ENCODE measurements at regions not wholly inside any gene's neighbourhood (a gene's known extent, or its start where the extent isn't known, plus 50 kb on each side); places are given as distances from the start of the nearest gene placed in this dataset.

GRCh38 chr1:200311256-200311655 is 98.6 kb downstream of the ZNF281 start (continued):
- TF ChIP-seq AFF4 (CRISPR knock-in tag; IDR thresholded peaks at IDR 0.05), result no peak
- no peak for TF ChIP-seq IRX3 (CRISPR knock-in tag; IDR thresholded peaks at IDR 0.05; ENCODE audit: borderline replicate concordance, low read depth)
- no peak for TF ChIP-seq BORCS8-MEF2B (CRISPR knock-in tag; IDR thresholded peaks at IDR 0.05)

GRCh38 chr1:200310824-200311223 is 99.0 kb downstream of the ZNF281 start:
- CTCF ChIA-PET (ENCODE audit: low intra/inter-chr PET ratio, low total read pairs), result no interaction called here
- Histone ChIP-seq H3K4me2 (ENCODE audit: low read depth, low read length) (no peak overlapping the region), H2AFZ (ENCODE audit: low read length) (no peak overlapping the region), H3K9me3 (ENCODE audit: low read length) (no peaks in the 10 kb centered on the region), H3K9ac (ENCODE audit: insufficient read depth, low read depth, low read length) (no peak overlapping the region), H4K20me1 (ENCODE audit: insufficient read depth, low read length) (no peaks in the 10 kb centered on the region), H3K36me3 (replicated peaks in 1 of 2; ENCODE audit: control insufficient read depth in 1 of 2, insufficient read depth in 2 of 2, low read length in 2 of 2) (no peaks in the 10 kb centered on the region), H3K79me2 (ENCODE audit: insufficient read depth, low read length) (no peaks in the 10 kb centered on the region), H3K27ac (ENCODE audit: extremely low read length, insufficient read depth, low read length) (no peak overlapping the region), H3K4me3 (replicated peaks in 1 of 3; ENCODE audit: insufficient read depth in 1 of 3, low read depth in 2 of 3, low read length in 3 of 3) (no peak overlapping the region), H3K27me3 (ENCODE audit: control insufficient read depth in 1 of 2, insufficient read depth in 2 of 2, low read length in 2 of 2) (no peaks in the 10 kb centered on the region), H3K4me1 (ENCODE audit: insufficient read depth, low read length) (peaks cover 31% of the 10 kb centered on the region)
- no TSS peak for BruUV-seq (replicated peaks)
- in situ Hi-C loops (cut with HindIII; ENCODE audit: extremely low pct_ligation_motif_present, low pct_unique_long_range_greater_than_20kb), result no loop called here
- POLR2A ChIA-PET, result no interaction called here
- WGBS (ENCODE audit: low lambda C conversion rate), result 65% methylated on average over 2 of the region's 2 CpGs
- ATAC-seq (no peak), FAIRE-seq (no peak), DNase-seq (ENCODE audit: low spot score) (no peak)
- intact Hi-C loops (cut with micrococcal nuclease; ENCODE audit: unreplicated experiment), result loop anchor here (10.0 kb wide), 1 partner anchor 64 kb away; no protein-coding TSS in a partner anchor
- no peak for TF ChIP-seq ZNF790 (CRISPR knock-in tag; IDR thresholded peaks at IDR 0.05; ENCODE audit: borderline replicate concordance)
- no peak for TF ChIP-seq KDM5A (IDR thresholded peaks at IDR 0.05; ENCODE audit: borderline replicate concordance, low read length)
- no peak for TF ChIP-seq DRAP1 (CRISPR knock-in tag; IDR thresholded peaks at IDR 0.05)
- no peak for TF ChIP-seq EHMT2 (IDR thresholded peaks at IDR 0.05; ENCODE audit: borderline replicate concordance, low read depth, low read length)
- no peak for TF ChIP-seq BCL6 (CRISPR knock-in tag; IDR thresholded peaks at IDR 0.05)
- TF ChIP-seq ZNF772 (CRISPR knock-in tag; IDR thresholded peaks at IDR 0.05), result no peak
- no peak for TF ChIP-seq ZNF83 (CRISPR knock-in tag; IDR thresholded peaks at IDR 0.05; ENCODE audit: borderline replicate concordance)
- no peak for TF ChIP-seq ATF1 (CRISPR knock-in tag; IDR thresholded peaks at IDR 0.05)
- TF ChIP-seq CREM (IDR thresholded peaks at IDR 0.05), result no peak
- TF ChIP-seq CREM (CRISPR knock-in tag; IDR thresholded peaks at IDR 0.05), result no peak
- TF ChIP-seq FOXP1 (IDR thresholded peaks at IDR 0.05), result no peak
- TF ChIP-seq FOXP1 (CRISPR knock-in tag; IDR thresholded peaks at IDR 0.05), result no peak
- no peak for TF ChIP-seq MTERF4 (CRISPR knock-in tag; IDR thresholded peaks at IDR 0.05)
- no peak for TF ChIP-seq PAXIP1 (CRISPR knock-in tag; conservative IDR thresholded peaks at IDR 0.05)

All from HepG2 (cell line).